ENCODE measurements at regions not wholly inside any gene's neighbourhood (a gene's known extent, or its start where the extent isn't known, plus 50 kb on each side); places are given as distances from the start of the nearest gene placed in this dataset.

GRCh38 chr1:219445864-219446263 lies 167.0 kb downstream of the ZC3H11B start:
- DNase-seq (no peak), ATAC-seq (no peak)
- H3K27ac ChIP-seq = no peak overlapping the region
- intact Hi-C loops (cut with DNase I) = no loop called here
- no peaks in the 10 kb centered on the region for H3K9me3 ChIP-seq
- H3K27me3 ChIP-seq = no peaks in the 10 kb centered on the region
- no peak overlapping the region for H3K4me3 ChIP-seq
- H3K4me1 ChIP-seq = no peaks in the 10 kb centered on the region
- TF ChIP-seq CTCF (IDR thresholded peaks at IDR 0.05) = no peak
- H3K36me3 ChIP-seq = no peaks in the 10 kb centered on the region

- ATAC-seq (no peak), DNase-seq (no peak)
- Histone ChIP-seq H3K9me3 (no peaks in the 10 kb centered on the region), H3K4me3 (no peak overlapping the region), H3K4me1 (no peaks in the 10 kb centered on the region), H3K36me3 (no peaks in the 10 kb centered on the region), H3K27ac (no peak overlapping the region), H3K27me3 (no peaks in the 10 kb centered on the region)
- intact Hi-C loops (cut with DNase I) = no loop called here
- TF ChIP-seq CTCF (IDR thresholded peaks at IDR 0.05) = no peak
These were observed 168.4 kb downstream of the ZC3H11B start for GRCh38 chr1:219444474-219444873.

GRCh38 chr1:219443763-219444162 lies 169.1 kb downstream of the ZC3H11B start:
- no peak overlapping the region for H3K27ac ChIP-seq
- intact Hi-C loops (cut with DNase I) = no loop called here
- H3K27me3 ChIP-seq = no peaks in the 10 kb centered on the region
- DNase-seq (no peak), ATAC-seq (no peak)
- H3K4me3 ChIP-seq = no peak overlapping the region
- no peaks in the 10 kb centered on the region for H3K9me3 ChIP-seq
- TF ChIP-seq CTCF (IDR thresholded peaks at IDR 0.05) = no peak
- H3K4me1 ChIP-seq = no peaks in the 10 kb centered on the region
- H3K36me3 ChIP-seq = no peaks in the 10 kb centered on the region

- H3K27ac ChIP-seq = no peak overlapping the region
- no peak for TF ChIP-seq CTCF (IDR thresholded peaks at IDR 0.05)
- intact Hi-C loops (cut with DNase I) = no loop called here
- no peak overlapping the region for H3K4me3 ChIP-seq
- no peaks in the 10 kb centered on the region for H3K9me3 ChIP-seq
- no peaks in the 10 kb centered on the region for H3K27me3 ChIP-seq
- ATAC-seq = no peak
- H3K36me3 ChIP-seq = no peaks in the 10 kb centered on the region
- no peak for DNase-seq
- no peaks in the 10 kb centered on the region for H3K4me1 ChIP-seq
These were observed 170.3 kb downstream of the ZC3H11B start for GRCh38 chr1:219442611-219443061.

GRCh38 chr1:219441884-219442283 lies 171.0 kb downstream of the ZC3H11B start:
- no peak for ATAC-seq
- no peaks in the 10 kb centered on the region for H3K27me3 ChIP-seq
- H3K4me3 ChIP-seq = no peak overlapping the region
- H3K36me3 ChIP-seq = no peaks in the 10 kb centered on the region
- no peak overlapping the region for H3K27ac ChIP-seq
- DNase-seq = no peak
- H3K4me1 ChIP-seq = no peaks in the 10 kb centered on the region
- intact Hi-C loops (cut with DNase I) = no loop called here
- no peaks in the 10 kb centered on the region for H3K9me3 ChIP-seq
- no peak for TF ChIP-seq CTCF (IDR thresholded peaks at IDR 0.05)

- intact Hi-C loops (cut with DNase I) = no loop called here
- TF ChIP-seq CTCF (IDR thresholded peaks at IDR 0.05) = no peak
- no peaks in the 10 kb centered on the region for H3K9me3 ChIP-seq
- DNase-seq (no peak), ATAC-seq (no peak)
- H3K27ac ChIP-seq = no peak overlapping the region
- H3K36me3 ChIP-seq = no peaks in the 10 kb centered on the region
- no peak overlapping the region for H3K4me3 ChIP-seq
- H3K27me3 ChIP-seq = no peaks in the 10 kb centered on the region
- no peaks in the 10 kb centered on the region for H3K4me1 ChIP-seq
These were observed 173.5 kb downstream of the ZC3H11B start for GRCh38 chr1:219439376-219439775.

All from upper lobe of right lung (tissue), 1 donor.